ENCODE measurements at regions not wholly inside any gene's neighbourhood (a gene's known extent, or its start where the extent isn't known, plus 50 kb on each side); places are given as distances from the start of the nearest gene placed in this dataset.

DNA sequence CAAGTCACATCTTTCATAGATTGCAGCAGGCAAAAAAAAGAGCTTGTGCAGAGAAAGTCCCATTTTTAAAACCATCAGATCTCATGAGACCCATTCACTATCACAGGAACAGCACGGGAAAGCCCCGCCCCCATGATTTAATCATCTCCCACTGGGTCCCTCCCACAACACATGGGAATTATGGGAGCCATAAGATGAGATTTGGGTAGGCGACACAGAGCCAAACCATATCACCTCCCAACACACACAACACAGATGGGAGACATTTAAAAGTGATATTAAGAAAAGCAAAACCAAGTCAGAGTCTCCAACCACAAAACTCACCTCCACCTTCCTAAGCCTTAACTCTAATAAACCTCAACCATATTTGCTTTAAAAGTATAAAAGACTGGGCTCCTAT lies 61.5 kb upstream of the TIAM1 start:
- H3K79me2 ChIP-seq: no peaks in the 10 kb centered on the region
- H4K20me1 ChIP-seq (ENCODE audit: insufficient read depth, poor library complexity, severe bottlenecking): no peaks in the 10 kb centered on the region
- TF ChIP-seq EZH2phosphoT487 (IDR thresholded peaks at IDR 0.05; ENCODE audit: low read depth, severe bottlenecking, unreplicated experiment): no peak
- no peak for TF ChIP-seq EZH2 (IDR thresholded peaks at IDR 0.05; ENCODE audit: borderline replicate concordance)
- TF ChIP-seq CTCF (IDR thresholded peaks at IDR 0.05; ENCODE audit: poor library complexity): no peak
- no peak overlapping the region for H3K4me2 ChIP-seq
- DNase-seq (ENCODE audit: low spot score): no peak
- no peaks in the 10 kb centered on the region for H3K9me3 ChIP-seq (ENCODE audit: low read depth)
- no peaks in the 10 kb centered on the region for H3K9me2 ChIP-seq (replicated peaks; ENCODE audit: insufficient read depth)
- 80% methylated on average over 3 of the region's 3 CpGs for WGBS (ENCODE audit: low lambda C conversion rate, missing lambda C conversion rate)
- H3K27ac ChIP-seq: no peak overlapping the region
- H3K4me1 ChIP-seq (ENCODE audit: insufficient read depth): peaks cover 8% of the 10 kb centered on the region
- no peak overlapping the region for H3K4me3 ChIP-seq
- no peaks in the 10 kb centered on the region for H3K27me3 ChIP-seq
- H2AFZ ChIP-seq: no peak overlapping the region
- no peaks in the 10 kb centered on the region for H3K36me3 ChIP-seq (replicated peaks; ENCODE audit: insufficient read depth, low read depth)

DNA sequence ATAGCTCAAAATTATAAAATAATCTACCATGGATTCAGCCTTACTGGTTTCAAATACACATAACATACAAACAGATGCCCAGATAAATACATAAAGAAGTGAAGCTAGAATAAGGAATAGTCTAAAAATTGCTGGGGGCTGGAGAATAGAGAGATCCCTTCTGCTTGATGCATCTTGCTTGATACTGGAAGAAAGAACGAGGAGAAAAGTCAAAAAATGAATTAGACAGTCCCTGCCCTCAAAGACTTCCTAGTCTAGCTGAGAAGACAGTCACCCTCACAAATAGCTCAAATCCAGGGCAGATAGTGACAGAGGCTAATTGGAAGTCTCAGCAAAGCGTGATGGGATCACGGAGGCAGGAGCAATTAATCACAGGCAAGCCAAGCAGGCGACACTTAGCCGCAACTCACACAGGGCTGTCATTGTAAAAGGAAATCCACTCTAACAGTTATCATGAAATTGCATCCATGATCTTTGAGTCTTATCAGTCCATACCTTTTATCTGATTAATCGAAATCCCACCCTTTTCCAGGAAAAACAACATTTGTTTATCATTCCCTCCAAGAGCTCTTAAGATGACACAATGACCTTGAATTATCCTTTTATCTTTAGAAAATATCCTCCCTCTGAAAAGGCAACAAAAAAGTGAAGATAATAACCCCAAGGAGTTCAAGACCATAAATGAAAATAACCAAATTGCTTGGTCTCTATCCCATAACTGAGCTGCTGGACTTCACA lies 59.7 kb upstream of the TIAM1 start:
- no peaks in the 10 kb centered on the region for H3K9me3 ChIP-seq (ENCODE audit: low read depth)
- no peaks in the 10 kb centered on the region for H4K20me1 ChIP-seq (ENCODE audit: insufficient read depth, poor library complexity, severe bottlenecking)
- H3K27me3 ChIP-seq: no peaks in the 10 kb centered on the region
- TF ChIP-seq EZH2phosphoT487 (IDR thresholded peaks at IDR 0.05; ENCODE audit: low read depth, severe bottlenecking, unreplicated experiment) (no peak), EZH2 (IDR thresholded peaks at IDR 0.05; ENCODE audit: borderline replicate concordance) (no peak), CTCF (IDR thresholded peaks at IDR 0.05; ENCODE audit: poor library complexity) (no peak)
- WGBS (ENCODE audit: low lambda C conversion rate, missing lambda C conversion rate): 35% methylated on average over 6 of the region's 6 CpGs
- no peaks in the 10 kb centered on the region for H3K36me3 ChIP-seq (replicated peaks; ENCODE audit: insufficient read depth, low read depth)
- DNase-seq (ENCODE audit: low spot score): no peak
- H3K4me1 ChIP-seq (ENCODE audit: insufficient read depth): peaks cover 5% of the 10 kb centered on the region
- no peak overlapping the region for H3K27ac ChIP-seq
- no peaks in the 10 kb centered on the region for H3K79me2 ChIP-seq
- no peaks in the 10 kb centered on the region for H3K9me2 ChIP-seq (replicated peaks; ENCODE audit: insufficient read depth)
- no peak overlapping the region for H3K4me2 ChIP-seq
- H3K4me3 ChIP-seq: no peak overlapping the region
- no peak overlapping the region for H2AFZ ChIP-seq

DNA sequence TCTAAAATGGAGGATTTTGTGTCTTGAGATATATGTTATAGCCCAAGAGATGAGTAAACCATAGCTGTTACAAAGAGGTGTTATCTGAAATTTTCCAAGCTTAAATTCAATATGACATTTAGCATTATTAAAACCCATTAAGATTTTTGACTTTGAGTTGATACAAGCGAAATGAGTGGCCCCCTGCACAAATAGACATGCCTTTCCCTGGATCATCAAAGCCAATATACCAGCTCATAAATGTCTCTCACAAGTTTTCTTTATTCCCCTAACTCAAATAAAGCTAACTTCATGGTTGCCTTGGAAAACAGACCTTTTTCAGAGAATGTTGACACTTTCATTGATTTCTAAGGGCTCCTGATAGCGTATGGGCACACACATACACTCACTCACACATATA lies 55.5 kb upstream of the TIAM1 start:
- no peaks in the 10 kb centered on the region for H3K79me2 ChIP-seq
- H3K4me2 ChIP-seq: no peak overlapping the region
- peaks cover 5% of the 10 kb centered on the region for H3K4me1 ChIP-seq (ENCODE audit: insufficient read depth)
- DNase-seq (ENCODE audit: low spot score): no peak
- H3K4me3 ChIP-seq: no peak overlapping the region
- H3K9me3 ChIP-seq (ENCODE audit: low read depth): no peaks in the 10 kb centered on the region
- WGBS (ENCODE audit: low lambda C conversion rate, missing lambda C conversion rate): 48% methylated on average over 2 of the region's 2 CpGs
- no peaks in the 10 kb centered on the region for H3K36me3 ChIP-seq (replicated peaks; ENCODE audit: insufficient read depth, low read depth)
- no peaks in the 10 kb centered on the region for H3K27me3 ChIP-seq
- TF ChIP-seq CTCF (IDR thresholded peaks at IDR 0.05; ENCODE audit: poor library complexity) (no peak), EZH2 (IDR thresholded peaks at IDR 0.05; ENCODE audit: borderline replicate concordance) (no peak), EZH2phosphoT487 (IDR thresholded peaks at IDR 0.05; ENCODE audit: low read depth, severe bottlenecking, unreplicated experiment) (no peak)
- no peaks in the 10 kb centered on the region for H3K9me2 ChIP-seq (replicated peaks; ENCODE audit: insufficient read depth)
- H4K20me1 ChIP-seq (ENCODE audit: insufficient read depth, poor library complexity, severe bottlenecking): no peaks in the 10 kb centered on the region
- H3K27ac ChIP-seq: no peak overlapping the region
- H2AFZ ChIP-seq: no peak overlapping the region

All from hepatocyte (in vitro differentiated cells).